ENCODE measurements at regions not wholly inside any gene's neighbourhood (a gene's known extent, or its start where the extent isn't known, plus 50 kb on each side); places are given as distances from the start of the nearest gene placed in this dataset.

- ChIA-PET POLR2A (no interaction called here), CTCF (interaction anchor here (0.9 to 5.8 kb wide), 9 partner anchors 10 to 104 kb away, joined by 3 to 37 read pairs (median 4); no protein-coding TSS in a partner anchor)
These were observed 266.4 kb upstream of the KLF14 start for GRCh38 chr7:131000389-131000788.

GRCh38 chr7:131000873-131001272 is 266.9 kb upstream of the KLF14 start:
- Histone ChIP-seq H3K36me3 (ENCODE audit: control insufficient read depth in 4 of 4, insufficient read depth in 4 of 4, low read length in 3 of 4) (peaks cover 0 to 2% (median under 1%) of the 10 kb centered on the region in 4 experiments), H3K4me1 (ENCODE audit: control extremely low read depth in 1 of 4, control insufficient read depth in 4 of 4, insufficient read depth in 4 of 4, low read length in 3 of 4) (peaks cover 15 to 46% (median 37%) of the 10 kb centered on the region in 4 experiments), H3K4me3 (ENCODE audit: control insufficient read depth in 1 of 7, extremely low read depth in 1 of 7, insufficient read depth in 4 of 7, low read depth in 2 of 7, low read length in 6 of 7) (no peak overlapping the region), H3K27me3 (replicated peaks in 2 of 5; ENCODE audit: control insufficient read depth in 4 of 5, insufficient read depth in 5 of 5, low read length in 4 of 5) (no peaks in the 10 kb centered on the region), H3K27ac (ENCODE audit: insufficient read depth in 1 of 2, low read depth in 1 of 2, low read length in 2 of 2, poor library complexity in 1 of 2, severe bottlenecking in 2 of 2) (no peak overlapping the region), H3K9me3 (ENCODE audit: control extremely low read depth in 1 of 5, control insufficient read depth in 4 of 5, insufficient read depth in 2 of 5, low read depth in 1 of 5, low read length in 4 of 5) (peaks cover 0 to 6% (median 0%) of the 10 kb centered on the region in 5 experiments)
- 83% methylated on average over 2 of the region's 2 CpGs for WGBS (ENCODE audit: insufficient coverage)
- ChIA-PET POLR2A (interaction anchor here (0.6 kb wide), 1 partner anchor 585 kb away, joined by 6 read pairs; no protein-coding TSS in a partner anchor), CTCF (interaction anchor here (0.9 to 5.8 kb wide), 9 partner anchors 9 to 104 kb away, joined by 3 to 37 read pairs (median 4); no protein-coding TSS in a partner anchor)
- no peak for DNase-seq

More at GRCh38 chr7:131000389-131000788, 266.4 kb upstream of the KLF14 start:
- Histone ChIP-seq H3K27me3 (replicated peaks in 2 of 5; ENCODE audit: control insufficient read depth in 4 of 5, insufficient read depth in 5 of 5, low read length in 4 of 5) (no peaks in the 10 kb centered on the region), H3K4me3 (ENCODE audit: control insufficient read depth in 1 of 7, extremely low read depth in 1 of 7, insufficient read depth in 4 of 7, low read depth in 2 of 7, low read length in 6 of 7) (no peak overlapping the region), H3K9me3 (ENCODE audit: control extremely low read depth in 1 of 5, control insufficient read depth in 4 of 5, insufficient read depth in 2 of 5, low read depth in 1 of 5, low read length in 4 of 5) (peaks cover 0 to 6% (median 0%) of the 10 kb centered on the region in 5 experiments), H3K36me3 (ENCODE audit: control insufficient read depth in 4 of 4, insufficient read depth in 4 of 4, low read length in 3 of 4) (peaks cover 0 to 2% (median under 1%) of the 10 kb centered on the region in 4 experiments), H3K27ac (ENCODE audit: insufficient read depth in 1 of 2, low read depth in 1 of 2, low read length in 2 of 2, poor library complexity in 1 of 2, severe bottlenecking in 2 of 2) (no peak overlapping the region), H3K4me1 (ENCODE audit: control extremely low read depth in 1 of 4, control insufficient read depth in 4 of 4, insufficient read depth in 4 of 4, low read length in 3 of 4) (peaks cover 15 to 50% (median 40%) of the 10 kb centered on the region in 4 experiments)
- DNase-seq = no peak
- WGBS (ENCODE audit: insufficient coverage) = 93% methylated on average over 4 of the region's 6 CpGs

- Histone ChIP-seq H3K36me3 (ENCODE audit: control insufficient read depth in 4 of 4, insufficient read depth in 4 of 4, low read length in 3 of 4) (peaks cover 0 to 2% (median under 1%) of the 10 kb centered on the region in 4 experiments), H3K4me1 (ENCODE audit: control extremely low read depth in 1 of 4, control insufficient read depth in 4 of 4, insufficient read depth in 4 of 4, low read length in 3 of 4) (peaks cover 9 to 41% (median 29%) of the 10 kb centered on the region in 4 experiments), H3K27ac (ENCODE audit: insufficient read depth in 1 of 2, low read depth in 1 of 2, low read length in 2 of 2, poor library complexity in 1 of 2, severe bottlenecking in 2 of 2) (no peak overlapping the region), H3K4me3 (ENCODE audit: control insufficient read depth in 1 of 7, extremely low read depth in 1 of 7, insufficient read depth in 4 of 7, low read depth in 2 of 7, low read length in 6 of 7) (no peak overlapping the region), H3K27me3 (replicated peaks in 2 of 5; ENCODE audit: control insufficient read depth in 4 of 5, insufficient read depth in 5 of 5, low read length in 4 of 5) (no peaks in the 10 kb centered on the region), H3K9me3 (ENCODE audit: control extremely low read depth in 1 of 5, control insufficient read depth in 4 of 5, insufficient read depth in 2 of 5, low read depth in 1 of 5, low read length in 4 of 5) (peaks cover 0 to 6% (median 0%) of the 10 kb centered on the region in 5 experiments)
- DNase-seq = no peak
- CTCF ChIA-PET = interaction anchor here (0.9 to 5.8 kb wide), 4 partner anchors 21 to 106 kb away, joined by 3 to 37 read pairs (median 8); no protein-coding TSS in a partner anchor
- POLR2A ChIA-PET = no interaction called here
- WGBS (ENCODE audit: insufficient coverage) = no CpG with 5 or more reads among the region's 1 CpG
These were observed 268.6 kb upstream of the KLF14 start for GRCh38 chr7:131002600-131002999.

- ChIA-PET POLR2A (interaction anchor here (0.9 kb wide), 1 partner anchor 57 kb away, joined by 3 read pairs; no protein-coding TSS in a partner anchor), CTCF (interaction anchor here (0.5 to 3.1 kb wide), 12 partner anchors 8 to 111 kb away, joined by 3 to 31 read pairs (median 5); no protein-coding TSS in a partner anchor)
- DNase-seq = no peak
- H3K36me3 ChIP-seq (ENCODE audit: control insufficient read depth in 4 of 4, insufficient read depth in 4 of 4, low read length in 3 of 4) = peaks cover 0 to 2% (median under 1%) of the 10 kb centered on the region in 4 experiments
- H3K27ac ChIP-seq (ENCODE audit: insufficient read depth in 1 of 2, low read depth in 1 of 2, low read length in 2 of 2, poor library complexity in 1 of 2, severe bottlenecking in 2 of 2) = no peak overlapping the region
- peaks cover 9 to 42% (median 33%) of the 10 kb centered on the region in 4 experiments for H3K4me1 ChIP-seq (ENCODE audit: control extremely low read depth in 1 of 4, control insufficient read depth in 4 of 4, insufficient read depth in 4 of 4, low read length in 3 of 4)
- WGBS (ENCODE audit: insufficient coverage) = 70% methylated on average over 2 of the region's 4 CpGs
- H3K9me3 ChIP-seq (ENCODE audit: control extremely low read depth in 1 of 5, control insufficient read depth in 4 of 5, insufficient read depth in 2 of 5, low read depth in 1 of 5, low read length in 4 of 5) = peaks cover 0 to 6% (median 0%) of the 10 kb centered on the region in 5 experiments
- H3K27me3 ChIP-seq (replicated peaks in 2 of 5; ENCODE audit: control insufficient read depth in 4 of 5, insufficient read depth in 5 of 5, low read length in 4 of 5) = no peaks in the 10 kb centered on the region
- H3K4me3 ChIP-seq (ENCODE audit: control insufficient read depth in 1 of 7, extremely low read depth in 1 of 7, insufficient read depth in 4 of 7, low read depth in 2 of 7, low read length in 6 of 7) = no peak overlapping the region
These were observed 269.6 kb upstream of the KLF14 start for GRCh38 chr7:131003634-131004033.

GRCh38 chr7:131004371-131004770 is 270.4 kb upstream of the KLF14 start:
- no peak overlapping the region for H3K4me3 ChIP-seq (ENCODE audit: control insufficient read depth in 1 of 7, extremely low read depth in 1 of 7, insufficient read depth in 4 of 7, low read depth in 2 of 7, low read length in 6 of 7)
- DNase-seq = peak in 2 of 3 donors; percentile 60 to 70
- H3K9me3 ChIP-seq (ENCODE audit: control extremely low read depth in 1 of 5, control insufficient read depth in 4 of 5, insufficient read depth in 2 of 5, low read depth in 1 of 5, low read length in 4 of 5) = peaks cover 0 to 6% (median 0%) of the 10 kb centered on the region in 5 experiments
- H3K36me3 ChIP-seq (ENCODE audit: control insufficient read depth in 4 of 4, insufficient read depth in 4 of 4, low read length in 3 of 4) = peaks cover 0 to 2% (median under 1%) of the 10 kb centered on the region in 4 experiments
- H3K4me1 ChIP-seq (ENCODE audit: control extremely low read depth in 1 of 4, control insufficient read depth in 4 of 4, insufficient read depth in 4 of 4, low read length in 3 of 4) = peaks cover 3 to 41% (median 33%) of the 10 kb centered on the region in 4 experiments
- no peaks in the 10 kb centered on the region for H3K27me3 ChIP-seq (replicated peaks in 2 of 5; ENCODE audit: control insufficient read depth in 4 of 5, insufficient read depth in 5 of 5, low read length in 4 of 5)
- POLR2A ChIA-PET = interaction anchor here (0.9 kb wide), 1 partner anchor 58 kb away, joined by 3 read pairs; no protein-coding TSS in a partner anchor
- WGBS (ENCODE audit: insufficient coverage) = 0% methylated on average over 1 of the region's 1 CpG
- CTCF ChIA-PET = interaction anchor here (0.5 to 3.1 kb wide), 11 partner anchors 9 to 111 kb away, joined by 3 to 31 read pairs (median 6); no protein-coding TSS in a partner anchor
- H3K27ac ChIP-seq (ENCODE audit: insufficient read depth in 1 of 2, low read depth in 1 of 2, low read length in 2 of 2, poor library complexity in 1 of 2, severe bottlenecking in 2 of 2) = no peak overlapping the region

GRCh38 chr7:131007439-131008330 is 273.7 kb upstream of the KLF14 start:
- Histone ChIP-seq H3K9me3 (ENCODE audit: control extremely low read depth in 1 of 5, control insufficient read depth in 4 of 5, insufficient read depth in 2 of 5, low read depth in 1 of 5, low read length in 4 of 5) (peaks cover 0 to under 1% (median 0%) of the 10 kb centered on the region in 5 experiments), H3K4me1 (ENCODE audit: control extremely low read depth in 1 of 4, control insufficient read depth in 4 of 4, insufficient read depth in 4 of 4, low read length in 3 of 4) (peaks cover 18 to 70% (median 57%) of the 10 kb centered on the region in 4 experiments), H3K36me3 (ENCODE audit: control insufficient read depth in 4 of 4, insufficient read depth in 4 of 4, low read length in 3 of 4) (no peaks in the 10 kb centered on the region), H3K4me3 (ENCODE audit: control insufficient read depth in 1 of 7, extremely low read depth in 1 of 7, insufficient read depth in 4 of 7, low read depth in 2 of 7, low read length in 6 of 7) (peak overlapping the region in 4 of 7 experiments; percentile 11 to 37 (median 24)), H3K27ac (ENCODE audit: insufficient read depth in 1 of 2, low read depth in 1 of 2, low read length in 2 of 2, poor library complexity in 1 of 2, severe bottlenecking in 2 of 2) (peak overlapping the region; percentile 37 to 82), H3K27me3 (replicated peaks in 2 of 5; ENCODE audit: control insufficient read depth in 4 of 5, insufficient read depth in 5 of 5, low read length in 4 of 5) (no peaks in the 10 kb centered on the region)
- CTCF ChIA-PET = interaction anchor here (0.9 to 4.2 kb wide), 16 partner anchors 8 to 112 kb away, joined by 3 to 48 read pairs (median 4); no protein-coding TSS in a partner anchor
- POLR2A ChIA-PET = interaction anchor here (0.6 kb wide), 1 partner anchor 28 kb away, joined by 4 read pairs; no protein-coding TSS in a partner anchor
- WGBS (ENCODE audit: insufficient coverage) = 46% methylated on average over 7 of the region's 19 CpGs
- peak; percentile 82 to 89 (median 85) for DNase-seq
